PC-3 (cell line): ENCODE measurements at regions not wholly inside any gene's neighbourhood (a gene's known extent, or its start where the extent isn't known, plus 50 kb on each side); places are given as distances from the start of the nearest gene placed in this dataset.
A peak's percentile ranks its signal among the peaks of the same experiment; 100 is the strongest.
"Not testable (repeated sequence)": the region's sequence is repeated elsewhere in the genome, so short reads cannot be mapped to it uniquely, and the experiment has no call there.

Experiments used
- EZH2 ChIP-seq: fragments of 300-600 bp; sonication (generic); IDR thresholded peaks from one replicate; pipeline ENCODE4 v1.6.1; 2017; ENCODE audit warnings: antibody characterized with exemption, mild to moderate bottlenecking, low read length; ENCODE audit not compliant: unreplicated experiment
- TF ChIP-seq, protein P1 (sequence below): fragments of 300-600 bp; sonication (generic); conservative IDR thresholded peaks from 2 replicates; pipeline ENCODE4 v1.5.1; 2017; ENCODE audit warnings: antibody characterized with exemption, low read depth, mild to moderate bottlenecking, low read length

DNA sequence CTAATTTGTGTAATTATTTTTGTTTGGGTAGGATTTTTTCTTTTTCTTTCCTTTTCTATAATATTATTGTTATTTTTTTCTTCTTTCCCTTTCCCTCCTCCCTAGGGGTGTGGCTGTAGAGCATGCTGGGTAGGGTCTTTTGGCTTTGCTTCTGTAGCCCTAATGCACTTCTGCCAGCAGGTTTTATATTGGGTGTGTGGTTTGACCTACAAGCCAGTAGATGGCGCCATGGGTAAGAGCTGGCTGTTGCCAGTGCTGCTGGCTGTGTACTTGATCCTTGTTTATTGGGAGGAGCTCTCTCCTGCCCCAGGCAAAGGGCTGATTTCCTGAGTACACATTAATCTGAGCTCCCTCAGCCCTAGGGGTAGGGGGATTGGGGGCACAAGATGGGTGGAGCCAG, 67.7 kb upstream of the PARP4 start:
- TF ChIP-seq, protein P1, sequence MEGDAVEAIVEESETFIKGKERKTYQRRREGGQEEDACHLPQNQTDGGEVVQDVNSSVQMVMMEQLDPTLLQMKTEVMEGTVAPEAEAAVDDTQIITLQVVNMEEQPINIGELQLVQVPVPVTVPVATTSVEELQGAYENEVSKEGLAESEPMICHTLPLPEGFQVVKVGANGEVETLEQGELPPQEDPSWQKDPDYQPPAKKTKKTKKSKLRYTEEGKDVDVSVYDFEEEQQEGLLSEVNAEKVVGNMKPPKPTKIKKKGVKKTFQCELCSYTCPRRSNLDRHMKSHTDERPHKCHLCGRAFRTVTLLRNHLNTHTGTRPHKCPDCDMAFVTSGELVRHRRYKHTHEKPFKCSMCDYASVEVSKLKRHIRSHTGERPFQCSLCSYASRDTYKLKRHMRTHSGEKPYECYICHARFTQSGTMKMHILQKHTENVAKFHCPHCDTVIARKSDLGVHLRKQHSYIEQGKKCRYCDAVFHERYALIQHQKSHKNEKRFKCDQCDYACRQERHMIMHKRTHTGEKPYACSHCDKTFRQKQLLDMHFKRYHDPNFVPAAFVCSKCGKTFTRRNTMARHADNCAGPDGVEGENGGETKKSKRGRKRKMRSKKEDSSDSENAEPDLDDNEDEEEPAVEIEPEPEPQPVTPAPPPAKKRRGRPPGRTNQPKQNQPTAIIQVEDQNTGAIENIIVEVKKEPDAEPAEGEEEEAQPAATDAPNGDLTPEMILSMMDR, result peak; percentile 42; the same call in 1 of the 2 replicates
- not testable (repeated sequence) for TF ChIP-seq EZH2
